GM13977 (cell line): ENCODE measurements at regions not wholly inside any gene's neighbourhood (a gene's known extent, or its start where the extent isn't known, plus 50 kb on each side); places are given as distances from the start of the nearest gene placed in this dataset.

ENCODE experiments used
- DNase-seq: peaks from one replicate; pipeline ENCODE4 v3.0.0; 2012; ENCODE audit warnings: low spot score
- in situ Hi-C: fragments of 300-500 bp; cut with MboI; formaldehyde crosslinking; loops from one replicate; pipeline ENCODE4 v1.12.0; 2022; ENCODE audit warnings: low sequenced_read_pairs, low pct_unique_long_range_greater_than_20kb, mixed read lengths, inconsistent platforms; ENCODE audit not compliant: unreplicated experiment
- TF ChIP-seq, protein P1 (sequence below): IDR thresholded peaks from 2 replicates; pipeline ENCODE4 v1.5.1; 2012; ENCODE audit warnings: mild to moderate bottlenecking, control low read depth; ENCODE audit not compliant: insufficient read depth; ENCODE audit errors: extremely low read depth, missing control alignments

DNA sequence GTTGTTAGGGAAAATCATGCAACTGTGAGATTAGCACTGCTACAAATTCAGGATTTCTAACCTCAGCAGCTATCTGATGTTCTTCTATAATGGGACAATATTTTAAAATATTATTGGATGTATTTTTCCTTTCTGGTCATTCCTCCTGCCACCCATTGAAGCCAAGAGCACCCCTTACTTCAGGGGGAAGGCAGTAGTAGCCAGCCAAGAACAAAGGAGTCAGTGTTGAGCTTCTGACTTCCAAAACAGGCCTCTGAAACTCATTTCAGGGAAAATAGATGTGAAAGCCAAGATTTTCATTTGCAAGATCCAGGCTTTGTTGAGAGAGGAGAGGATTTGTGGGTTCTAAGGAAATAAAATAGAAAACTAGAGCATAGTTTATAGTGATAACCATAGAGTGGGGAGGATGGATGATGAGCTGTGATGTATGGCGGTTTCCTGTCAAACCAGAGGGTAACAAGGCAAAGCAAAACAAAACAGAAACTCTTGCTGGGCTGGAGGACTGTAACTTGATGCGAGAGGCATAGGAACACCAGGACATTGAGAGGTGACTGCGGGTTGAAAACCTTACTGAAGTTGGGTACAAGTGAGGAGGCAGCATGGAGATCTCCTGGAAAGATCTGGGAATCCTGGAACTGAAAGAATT, 173.7 kb upstream of the LEF1 start:
- in situ Hi-C loops: no loop called here
- no peak for DNase-seq
- TF ChIP-seq, protein P1, sequence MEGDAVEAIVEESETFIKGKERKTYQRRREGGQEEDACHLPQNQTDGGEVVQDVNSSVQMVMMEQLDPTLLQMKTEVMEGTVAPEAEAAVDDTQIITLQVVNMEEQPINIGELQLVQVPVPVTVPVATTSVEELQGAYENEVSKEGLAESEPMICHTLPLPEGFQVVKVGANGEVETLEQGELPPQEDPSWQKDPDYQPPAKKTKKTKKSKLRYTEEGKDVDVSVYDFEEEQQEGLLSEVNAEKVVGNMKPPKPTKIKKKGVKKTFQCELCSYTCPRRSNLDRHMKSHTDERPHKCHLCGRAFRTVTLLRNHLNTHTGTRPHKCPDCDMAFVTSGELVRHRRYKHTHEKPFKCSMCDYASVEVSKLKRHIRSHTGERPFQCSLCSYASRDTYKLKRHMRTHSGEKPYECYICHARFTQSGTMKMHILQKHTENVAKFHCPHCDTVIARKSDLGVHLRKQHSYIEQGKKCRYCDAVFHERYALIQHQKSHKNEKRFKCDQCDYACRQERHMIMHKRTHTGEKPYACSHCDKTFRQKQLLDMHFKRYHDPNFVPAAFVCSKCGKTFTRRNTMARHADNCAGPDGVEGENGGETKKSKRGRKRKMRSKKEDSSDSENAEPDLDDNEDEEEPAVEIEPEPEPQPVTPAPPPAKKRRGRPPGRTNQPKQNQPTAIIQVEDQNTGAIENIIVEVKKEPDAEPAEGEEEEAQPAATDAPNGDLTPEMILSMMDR: no peak

DNA sequence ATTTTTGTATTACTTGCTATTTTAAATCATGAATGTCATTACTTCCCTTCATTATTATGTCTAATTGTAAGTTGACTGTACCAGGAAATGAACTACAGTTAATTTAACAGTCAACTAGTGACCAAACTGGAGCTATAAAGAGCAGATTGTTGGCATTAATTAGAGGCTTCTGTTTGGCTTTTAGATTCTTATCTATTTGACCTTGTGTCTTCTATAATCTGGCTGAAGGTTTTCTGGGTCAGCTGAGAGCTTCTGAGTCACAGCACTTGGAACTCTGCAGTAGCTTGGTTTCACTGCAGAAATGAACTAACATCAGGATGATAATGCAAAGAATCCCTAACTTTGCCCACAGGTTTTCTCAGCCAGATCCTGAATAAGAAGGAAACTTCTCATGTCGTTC, 169.2 kb upstream of the LEF1 start:
- DNase-seq: no peak
- TF ChIP-seq, protein P1: no peak
- in situ Hi-C loops: no loop called here

DNA sequence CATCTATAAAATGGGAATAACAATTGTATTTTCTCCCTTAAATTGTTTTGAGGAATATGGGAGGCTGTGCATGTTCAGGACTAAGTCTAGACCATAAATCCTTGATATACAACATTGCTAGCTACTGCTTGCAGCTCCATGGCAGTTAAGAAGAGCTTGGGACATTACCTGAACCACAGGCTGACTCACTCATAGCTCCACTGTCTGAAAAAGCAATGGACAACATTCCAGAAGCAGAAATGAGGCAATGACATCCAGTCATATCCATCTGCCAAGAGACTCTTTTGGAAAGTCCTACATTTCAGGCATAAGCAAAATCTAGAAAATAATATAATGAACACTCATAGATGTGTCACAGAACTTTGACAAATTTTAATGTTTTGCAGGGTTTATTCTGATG, 167.3 kb upstream of the LEF1 start:
- no peak for DNase-seq
- TF ChIP-seq, protein P1: no peak
- in situ Hi-C loops: no loop called here

DNA sequence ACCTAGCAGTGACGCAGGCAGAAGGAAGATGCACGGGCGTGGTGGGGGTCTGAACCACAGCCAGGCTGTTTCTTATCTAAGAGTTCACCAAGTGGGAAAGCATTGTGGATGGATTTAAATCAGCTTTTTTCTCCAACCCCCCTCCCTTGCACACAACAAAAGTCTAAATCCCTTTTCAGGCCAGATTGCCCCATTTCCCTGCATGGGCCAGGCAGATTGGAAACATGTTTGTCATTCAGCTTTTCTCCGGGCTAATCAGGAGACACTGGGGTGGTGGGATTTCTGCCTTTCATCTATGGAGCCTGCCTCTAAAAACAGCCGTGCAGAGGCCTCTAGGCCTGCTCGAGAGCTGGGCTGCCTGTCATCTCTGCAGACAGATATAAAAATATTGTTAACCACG, 166.3 kb upstream of the LEF1 start:
- TF ChIP-seq, protein P1: no peak
- DNase-seq: no peak
- in situ Hi-C loops: no loop called here

DNA sequence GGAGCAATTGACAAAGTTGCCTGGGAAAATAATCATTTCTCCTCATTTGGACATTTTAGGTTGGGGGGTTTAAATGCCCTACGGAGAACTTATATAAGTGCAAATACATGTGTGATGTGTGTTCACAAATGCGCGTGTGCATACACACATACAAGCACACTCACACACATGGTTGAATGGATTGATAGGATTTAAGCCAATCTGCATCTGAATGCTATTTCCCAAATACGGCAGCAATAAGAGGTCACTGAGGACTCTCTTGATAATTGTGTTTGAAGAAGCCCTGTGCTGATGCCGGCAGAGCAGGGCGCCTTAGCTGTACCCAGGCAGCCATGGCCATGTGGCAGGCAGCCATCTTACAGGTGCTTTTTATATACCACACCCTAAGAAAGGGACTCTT, 165.3 kb upstream of the LEF1 start:
- DNase-seq: no peak

DNA sequence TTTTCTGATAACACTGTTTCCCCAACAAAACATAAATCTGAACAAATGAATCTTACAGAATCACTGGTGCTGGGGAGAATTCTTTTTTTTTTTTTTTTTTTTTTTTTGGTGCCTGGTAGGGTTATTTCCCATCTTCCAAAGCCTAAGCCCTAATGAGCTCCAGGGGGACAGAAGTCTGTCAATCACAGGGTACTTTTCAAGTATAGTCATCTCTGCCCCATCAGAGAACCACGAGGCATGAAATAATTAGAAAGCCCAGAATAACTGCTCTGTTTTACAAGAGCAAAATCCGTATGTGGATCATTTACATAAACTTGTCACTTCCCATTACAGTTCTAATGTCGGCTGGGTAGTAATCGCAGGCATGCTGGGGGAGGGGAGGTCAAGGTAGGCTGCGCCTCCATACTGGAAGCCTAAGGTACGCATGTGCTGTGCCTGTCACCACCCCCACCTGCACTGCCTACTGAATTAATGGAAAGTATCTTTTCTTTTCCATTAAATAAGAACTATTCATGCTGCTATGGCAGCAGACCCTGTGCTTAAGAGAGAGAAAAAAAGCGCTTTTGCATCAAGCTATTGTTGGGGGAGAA, 164.7 kb upstream of the LEF1 start:
- in situ Hi-C loops: no loop called here
- no peak for DNase-seq
- TF ChIP-seq, protein P1: no peak

More for the DNA sequence above, 165.3 kb upstream of the LEF1 start:
- TF ChIP-seq, protein P1: no peak
- in situ Hi-C loops: no loop called here
